ENCODE measurements at regions not wholly inside any gene's neighbourhood (a gene's known extent, or its start where the extent isn't known, plus 50 kb on each side); places are given as distances from the start of the nearest gene placed in this dataset.

DNA sequence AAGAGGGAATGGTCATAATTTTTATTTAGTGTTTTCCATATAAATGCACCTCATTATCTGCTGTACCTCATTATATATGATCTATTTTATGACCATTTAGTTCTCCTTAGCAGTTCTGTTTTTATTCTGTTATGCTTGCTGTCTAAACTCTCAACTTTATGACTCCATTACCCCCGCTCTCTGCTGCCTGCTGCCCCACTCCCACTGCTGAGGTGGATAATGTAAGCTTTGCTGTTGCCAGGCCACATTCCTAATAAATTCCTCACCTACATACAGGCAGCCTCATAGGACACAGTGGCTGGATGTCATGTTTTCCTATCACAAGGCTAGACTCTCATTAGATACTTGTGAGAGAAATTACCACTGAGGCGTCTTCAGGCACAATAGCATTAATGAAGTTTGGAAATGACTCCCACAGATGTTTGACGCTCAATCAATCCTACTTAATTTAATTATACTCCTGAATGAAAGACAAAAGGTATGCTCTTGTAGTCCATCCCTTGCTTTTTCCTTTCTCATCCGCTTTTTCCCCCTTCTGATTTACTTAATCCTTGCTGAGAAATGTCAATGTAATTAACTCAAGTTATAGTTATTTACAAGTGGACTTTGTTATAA lies 497.5 kb upstream of the IGFBP7 start:
- DNase-seq (ENCODE audit: low spot score) = no peak

DNA sequence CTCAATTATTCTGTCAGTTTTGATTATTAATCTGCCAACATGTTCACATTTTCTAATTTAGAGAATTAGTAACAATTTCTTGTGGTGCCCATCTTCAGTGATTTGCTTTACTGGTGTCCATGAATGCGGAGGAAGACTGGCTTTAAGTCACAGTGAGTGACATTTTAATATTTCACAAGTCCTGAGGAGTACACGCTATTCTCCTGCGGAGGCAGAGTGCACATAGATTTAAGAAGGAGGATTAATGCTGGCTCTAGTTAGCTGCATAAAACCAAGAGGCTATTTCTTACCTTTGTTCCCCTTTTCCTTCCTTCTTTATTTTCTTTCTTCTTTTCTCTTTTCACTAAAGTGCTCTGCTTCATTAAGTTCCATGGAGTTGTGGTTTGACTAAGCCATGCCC lies 495.2 kb upstream of the IGFBP7 start:
- DNase-seq (ENCODE audit: low spot score) = no peak

DNA sequence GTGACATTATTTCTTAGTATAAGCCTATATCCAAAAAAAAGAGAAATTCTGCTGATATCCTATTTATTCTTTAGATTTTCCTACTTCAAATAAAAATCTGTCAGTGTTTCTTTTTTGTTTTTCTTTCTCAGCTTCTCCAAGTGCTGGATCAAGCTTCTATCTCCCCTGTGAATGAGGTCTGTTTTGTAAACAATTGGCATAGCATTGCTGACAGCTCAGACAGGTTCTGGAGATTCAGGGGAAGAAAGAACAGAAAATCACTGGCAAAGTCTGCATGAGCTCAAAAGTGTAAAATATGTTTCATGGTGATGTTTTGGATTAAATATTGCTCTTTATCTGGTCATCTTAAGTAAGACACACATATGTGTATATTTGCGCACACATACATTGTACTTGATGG lies 492.0 kb upstream of the IGFBP7 start:
- no peak for DNase-seq (ENCODE audit: low spot score)

DNA sequence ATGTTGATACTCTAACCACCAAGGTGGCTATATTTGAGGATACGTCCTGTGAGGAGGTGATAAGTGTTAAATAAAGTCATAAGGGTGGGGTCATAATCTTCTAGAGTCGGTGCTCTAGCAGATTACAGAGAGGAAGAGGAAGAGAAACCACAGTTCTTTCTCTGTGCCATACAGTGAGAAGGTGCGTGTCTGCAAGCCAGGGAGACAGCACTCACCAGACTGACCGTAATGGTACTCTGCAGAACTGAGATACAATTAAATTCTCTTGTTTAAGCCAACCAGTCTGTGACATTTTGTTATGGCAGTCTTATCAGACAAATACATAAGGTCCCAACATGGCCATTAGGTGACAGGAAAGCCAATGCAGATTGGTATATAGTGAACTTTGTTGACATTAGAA lies 480.9 kb upstream of the IGFBP7 start:
- DNase-seq (ENCODE audit: low spot score) = no peak

DNA sequence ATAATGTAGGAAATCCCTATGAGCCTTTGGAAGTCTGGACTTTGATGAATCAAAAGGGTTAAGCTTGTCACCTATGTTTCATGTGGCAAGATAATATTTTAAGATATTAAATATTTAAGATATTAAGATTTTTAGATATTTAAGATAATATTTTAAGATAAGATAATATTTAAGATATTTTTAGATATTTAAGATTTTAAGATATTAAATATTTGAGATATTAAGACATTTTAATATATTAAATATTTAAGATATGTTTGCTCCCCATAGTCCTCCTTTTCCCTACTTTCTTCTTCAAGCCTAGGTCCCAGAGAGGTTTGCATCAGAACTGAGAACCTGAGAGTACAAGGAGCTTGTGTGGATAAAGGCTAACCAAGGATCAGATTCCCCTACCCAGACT lies 478.4 kb upstream of the IGFBP7 start:
- DNase-seq (ENCODE audit: low spot score) = no peak

DNA sequence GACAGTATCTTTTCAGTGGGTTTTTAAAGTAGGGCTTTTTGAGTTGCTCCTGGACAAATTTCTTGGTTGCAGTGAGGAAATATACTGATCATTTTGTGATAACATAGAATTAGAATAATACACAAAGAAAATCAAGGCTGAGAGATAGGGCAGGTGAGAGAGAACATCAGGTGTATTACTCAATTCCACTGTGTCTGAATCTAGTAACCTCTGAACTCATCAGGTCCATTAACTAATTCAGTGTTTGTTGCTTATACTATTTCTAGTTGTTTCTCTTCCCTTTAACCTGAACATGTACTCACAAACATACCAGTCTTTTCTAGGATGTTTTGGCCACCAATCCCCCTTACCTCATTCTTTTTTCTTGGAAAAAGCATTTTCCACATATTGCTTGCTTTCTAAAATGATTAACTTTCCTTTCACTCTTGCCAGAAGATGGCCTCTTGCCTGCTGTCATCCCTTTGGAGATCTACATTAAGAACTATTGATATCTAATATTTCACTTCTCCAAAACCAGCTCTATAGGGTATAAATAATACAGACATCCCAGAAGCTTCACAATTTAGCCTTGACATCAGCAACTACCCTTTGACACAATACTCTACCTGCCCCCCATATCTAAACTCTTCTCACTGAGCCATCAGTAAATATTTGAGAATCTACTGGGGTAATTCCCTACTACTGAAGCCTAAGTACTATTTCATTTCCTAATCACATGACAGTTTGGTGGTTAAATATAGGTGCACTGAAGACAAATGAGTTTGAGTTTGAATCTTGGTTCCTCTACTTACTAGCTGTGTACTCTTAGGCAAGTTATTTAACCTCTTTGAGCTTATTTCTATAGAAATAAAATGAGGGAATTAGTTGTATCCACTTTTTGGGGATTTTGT lies 470.8 kb upstream of the IGFBP7 start:
- DNase-seq (ENCODE audit: low spot score) = no peak

DNA sequence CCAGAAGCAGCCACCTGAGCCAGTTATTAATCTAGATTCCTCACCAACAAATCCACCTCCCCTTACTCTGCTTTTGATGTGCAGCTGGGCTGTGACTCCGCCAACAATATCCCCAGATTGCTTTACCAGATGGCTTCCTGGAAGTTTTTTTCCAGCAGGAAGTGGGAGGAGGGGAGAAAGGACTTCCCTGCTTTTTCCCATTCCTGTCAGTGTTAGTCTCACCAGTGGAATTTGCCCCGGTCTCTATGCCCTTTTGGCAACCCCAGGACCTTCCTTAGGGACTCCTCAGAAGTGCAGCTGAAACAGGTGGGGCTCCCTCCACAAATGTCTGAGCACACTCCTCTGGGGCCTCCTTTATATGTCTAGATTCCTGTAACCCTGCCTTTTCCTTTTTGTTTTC lies 465.2 kb upstream of the IGFBP7 start:
- DNase-seq (ENCODE audit: low spot score) = no peak

DNA sequence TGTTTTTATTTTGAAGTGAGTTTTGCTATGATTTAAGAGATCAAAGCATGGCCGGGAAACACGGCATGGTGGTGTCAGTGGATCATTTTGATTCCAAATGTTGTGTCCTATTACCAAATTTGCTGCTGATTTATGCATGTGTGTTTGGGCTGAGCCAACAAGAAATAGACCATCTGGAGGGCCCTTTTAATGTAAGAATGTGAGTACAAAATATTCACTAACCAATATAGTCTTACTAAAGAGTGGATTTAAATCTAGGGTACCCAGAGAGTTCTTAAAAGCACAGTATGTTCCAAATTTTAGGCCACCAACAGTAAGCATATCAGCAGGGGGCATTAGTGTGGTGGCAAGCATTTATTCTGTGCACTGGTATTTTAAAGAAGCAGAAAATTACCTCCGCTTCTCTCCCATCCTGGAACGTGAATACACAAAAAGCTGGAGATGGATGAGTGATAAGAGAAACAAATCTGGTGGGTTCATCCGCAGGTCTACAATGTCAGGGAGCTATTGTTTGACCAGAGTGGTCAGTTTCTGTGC lies 444.4 kb upstream of the IGFBP7 start:
- no peak for DNase-seq (ENCODE audit: low spot score)

DNA sequence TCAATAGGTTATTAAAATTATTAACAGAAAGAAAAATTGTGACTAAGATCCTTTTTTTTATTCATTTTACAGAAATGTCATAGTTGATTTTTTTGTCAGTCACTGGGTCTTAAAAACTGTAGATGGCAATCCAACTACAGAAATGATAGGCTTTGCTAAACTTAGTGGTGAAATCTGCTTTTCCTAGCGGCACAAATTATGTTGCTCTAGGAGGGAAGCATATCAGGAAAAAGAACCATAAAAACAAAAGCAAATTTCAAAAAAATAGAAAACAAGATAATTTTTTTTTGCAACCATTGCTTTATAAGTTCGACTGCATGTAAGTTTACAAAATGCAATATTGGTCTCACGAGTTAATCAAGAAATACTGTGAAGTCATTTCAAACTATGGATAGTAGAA lies 443.5 kb upstream of the IGFBP7 start:
- no peak for DNase-seq (ENCODE audit: low spot score)

DNA sequence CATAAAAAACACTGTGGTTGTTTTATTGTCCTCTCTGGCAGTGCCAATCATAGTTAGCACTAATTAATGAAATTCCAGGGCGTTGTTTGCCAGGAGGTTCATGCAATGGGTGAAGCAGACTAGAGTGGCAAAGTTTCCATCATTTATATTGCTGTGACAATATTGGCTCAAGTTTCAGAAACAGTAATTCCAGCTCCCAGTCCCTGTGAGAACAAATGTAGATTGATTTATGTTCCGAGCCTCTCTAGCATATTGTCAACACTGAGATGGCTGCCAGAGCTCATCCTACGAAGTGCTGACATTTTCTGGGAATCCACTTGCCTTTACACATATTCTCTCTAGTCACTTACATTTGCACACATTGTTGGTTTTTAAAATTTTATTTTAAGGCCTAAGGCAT lies 440.0 kb upstream of the IGFBP7 start:
- DNase-seq (ENCODE audit: low spot score) = no peak

DNA sequence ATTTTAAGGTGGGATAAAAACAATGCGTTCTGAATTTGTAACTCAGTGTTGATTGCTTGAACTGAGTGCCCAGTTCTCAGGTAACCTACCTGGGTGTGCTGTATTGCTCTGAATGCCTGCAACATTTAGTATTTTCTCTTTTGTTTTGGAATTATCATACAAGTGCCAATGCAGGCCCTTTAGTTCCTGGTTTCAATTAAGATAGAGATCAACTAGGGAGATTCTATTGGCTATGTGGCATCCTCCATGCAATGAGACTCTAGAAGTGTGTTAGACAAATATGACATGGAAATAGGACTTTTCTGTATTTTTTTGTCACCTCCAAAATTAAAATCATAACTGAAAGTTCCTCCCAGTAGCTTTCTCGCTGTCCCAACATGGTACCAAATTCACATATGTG lies 438.7 kb upstream of the IGFBP7 start:
- DNase-seq (ENCODE audit: low spot score) = no peak

DNA sequence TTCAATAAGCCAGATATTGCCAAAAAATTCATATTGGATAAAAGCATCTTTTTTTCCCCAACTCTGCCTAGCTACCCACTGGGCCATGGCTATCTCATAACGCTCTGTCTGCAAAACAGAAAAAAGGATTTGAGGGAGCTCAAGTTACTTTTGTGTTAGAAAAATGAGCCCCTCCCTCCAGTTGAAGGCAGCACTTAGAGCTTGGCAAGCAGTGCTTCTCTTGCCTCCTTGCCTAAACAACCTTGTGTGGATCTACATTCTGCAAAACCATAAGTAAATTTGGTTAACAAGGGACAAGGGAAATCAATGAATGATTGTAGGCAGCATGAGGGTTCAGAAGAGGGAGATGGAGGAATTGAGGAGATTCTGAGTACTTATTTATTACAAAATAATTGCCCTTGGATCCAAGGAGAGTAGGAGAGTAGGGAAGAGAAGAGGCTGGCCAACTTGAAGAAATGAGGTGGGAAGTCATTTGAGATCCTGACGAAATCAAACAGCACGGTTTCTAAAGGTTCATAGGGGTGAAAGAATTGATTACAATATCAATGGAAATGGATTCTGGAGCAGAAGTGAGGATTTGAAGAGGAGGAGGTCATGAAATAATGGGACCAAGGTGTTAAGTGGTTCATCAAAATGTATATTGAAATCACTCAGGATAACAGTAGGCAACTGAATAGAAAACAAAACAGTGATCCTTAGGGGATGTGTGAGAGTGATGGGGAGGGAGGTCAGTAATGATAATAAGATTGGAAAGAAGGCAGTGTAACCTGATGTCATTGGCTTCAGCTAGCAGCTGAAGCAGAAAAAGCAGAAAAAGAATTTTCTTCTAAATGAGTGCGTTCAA lies 434.8 kb upstream of the IGFBP7 start:
- no peak for DNase-seq (ENCODE audit: low spot score)

DNA sequence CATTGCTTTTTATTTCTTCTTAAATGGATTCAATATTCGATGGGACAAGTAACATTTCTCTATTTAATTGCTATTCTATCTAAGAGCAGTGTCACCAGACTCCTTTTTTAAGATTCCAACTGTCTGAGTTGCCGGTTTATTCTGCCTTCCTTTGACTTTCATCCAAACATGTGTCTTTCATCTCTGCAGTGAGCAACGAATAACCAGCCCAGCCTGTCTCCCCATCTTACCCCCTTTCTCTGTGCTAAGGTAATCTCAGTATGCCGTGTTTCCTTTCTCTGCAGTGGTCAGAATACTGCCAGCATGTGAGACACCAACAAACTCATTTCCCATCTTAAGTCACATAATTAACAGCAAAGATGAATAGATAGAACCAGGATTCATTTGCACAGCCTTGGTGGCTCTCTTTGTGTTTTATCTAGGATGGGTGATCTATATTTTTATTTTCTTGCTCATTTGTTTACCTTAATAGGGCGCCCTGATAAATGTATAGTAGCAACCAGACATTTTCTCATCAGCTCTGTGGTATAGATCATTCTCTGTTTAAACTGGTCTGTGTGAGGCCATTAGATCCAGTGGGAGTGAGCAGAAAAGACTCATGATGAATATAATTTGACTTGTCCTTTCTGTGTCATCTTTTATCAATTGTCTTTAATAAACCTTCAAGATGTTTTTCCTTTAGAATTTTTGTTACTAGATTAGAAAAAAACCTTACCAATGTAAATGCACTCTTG lies 394.8 kb upstream of the IGFBP7 start:
- DNase-seq (ENCODE audit: low spot score) = no peak

DNA sequence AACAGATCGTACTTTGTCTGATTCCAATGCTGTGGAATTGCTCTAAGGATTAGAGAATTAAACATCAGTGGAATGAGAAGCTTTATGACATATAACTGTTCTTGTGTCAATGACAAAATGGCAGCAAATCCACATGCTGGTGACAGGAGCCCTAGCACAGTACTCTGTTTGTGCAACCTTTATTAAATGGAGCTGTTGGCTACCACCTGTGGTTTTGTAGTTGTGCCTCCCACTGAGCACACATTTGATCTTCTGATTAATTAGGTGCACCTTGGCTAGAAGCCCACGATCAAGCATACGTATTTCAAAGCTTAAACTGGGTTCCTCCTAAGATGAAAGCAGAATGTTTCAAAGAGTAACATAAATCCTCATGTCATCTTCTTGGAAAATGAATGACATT lies 394.0 kb upstream of the IGFBP7 start:
- no peak for DNase-seq (ENCODE audit: low spot score)

DNA sequence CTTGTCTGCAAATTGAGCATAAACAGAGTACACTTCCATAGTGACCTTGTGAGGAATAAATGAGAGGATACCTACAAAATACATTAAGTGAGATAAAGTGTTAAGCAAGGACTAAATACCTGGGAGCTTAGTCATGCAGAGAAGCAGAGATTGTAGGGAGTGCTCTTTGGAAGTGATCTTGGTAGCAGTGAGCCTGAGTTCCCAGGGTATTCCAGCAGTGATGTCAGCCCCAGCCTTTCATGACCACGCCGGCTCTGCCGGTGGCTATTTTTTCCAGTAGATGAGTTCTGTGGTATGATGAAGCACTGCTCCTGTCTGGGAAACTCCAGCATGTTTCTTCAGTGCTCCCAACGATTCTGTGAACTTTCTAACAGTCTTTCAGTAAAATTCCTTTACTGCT lies 391.5 kb upstream of the IGFBP7 start:
- no peak for DNase-seq (ENCODE audit: low spot score)

DNA sequence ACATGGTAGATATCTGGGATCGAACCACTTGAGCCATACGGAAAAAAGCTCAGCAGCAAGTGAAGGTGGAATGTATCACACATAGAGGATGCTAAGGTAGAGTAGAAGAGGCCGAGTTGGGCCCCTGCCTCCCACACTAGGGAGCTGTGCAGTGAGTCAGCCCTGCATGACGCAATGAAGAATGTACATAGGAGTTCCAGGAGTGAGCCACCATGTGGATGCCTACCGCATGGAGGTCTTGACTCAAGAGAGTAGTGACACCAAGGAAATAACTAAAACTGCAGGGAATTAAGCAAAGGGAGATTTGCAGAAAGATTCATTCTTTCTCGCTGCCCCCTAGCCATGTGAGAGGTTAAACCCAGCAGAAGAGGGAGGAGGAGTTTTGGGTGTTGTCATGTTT lies 389.6 kb upstream of the IGFBP7 start:
- DNase-seq (ENCODE audit: low spot score) = no peak

DNA sequence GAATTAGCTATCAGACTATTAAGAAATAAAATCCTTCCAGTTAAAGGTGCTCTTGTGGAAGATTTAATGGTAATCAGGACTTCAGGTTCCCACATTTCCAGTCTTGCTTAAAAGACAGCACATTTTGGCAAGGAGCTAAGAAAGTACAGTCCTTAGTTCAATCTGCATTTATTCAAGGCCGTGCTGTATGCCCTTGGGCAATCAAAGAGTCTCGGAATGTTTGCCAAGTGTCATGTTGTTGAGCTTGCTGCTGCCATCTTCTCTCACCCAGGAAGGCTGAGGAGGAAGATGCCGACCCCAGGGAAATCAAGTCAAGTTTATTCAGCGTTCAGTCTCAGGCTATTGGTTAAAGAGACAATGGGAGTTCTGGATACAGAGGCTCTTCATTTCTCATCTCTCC lies 388.1 kb upstream of the IGFBP7 start:
- no peak for DNase-seq (ENCODE audit: low spot score)

DNA sequence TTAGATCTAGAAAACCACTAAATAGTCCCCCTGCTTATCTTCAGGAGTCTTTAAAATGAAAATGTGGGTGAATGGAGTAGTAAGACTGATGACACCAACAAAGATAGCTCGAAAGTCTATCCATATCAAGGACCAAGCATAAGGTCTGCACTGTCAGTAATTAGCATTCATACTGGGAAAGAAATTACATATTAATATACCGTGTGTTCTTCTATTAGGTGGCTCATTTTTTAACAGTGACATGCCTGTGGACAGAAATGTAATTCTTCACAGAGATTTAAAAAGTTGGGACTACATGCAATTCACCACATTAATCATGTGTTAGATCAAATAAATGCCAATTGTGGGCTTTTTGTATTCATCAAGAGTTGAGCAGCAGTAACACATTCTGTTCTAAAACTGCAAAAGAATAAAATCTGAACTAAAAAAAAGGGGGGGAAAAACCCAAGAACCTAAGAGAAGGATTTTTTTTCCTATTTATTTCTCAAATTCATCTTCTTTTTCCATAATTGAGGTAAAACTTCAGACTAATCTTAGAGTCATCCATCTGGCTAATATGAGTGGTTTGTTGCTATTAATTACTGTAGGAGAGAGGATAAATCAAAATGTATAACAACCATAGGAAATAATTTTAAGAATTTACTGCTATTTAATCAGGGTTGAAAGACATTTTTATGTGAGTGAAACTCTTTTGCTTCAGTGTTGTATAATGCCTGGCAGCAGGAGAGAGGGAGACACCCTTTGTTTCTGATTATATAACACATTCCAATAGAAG lies 386.7 kb upstream of the IGFBP7 start:
- no peak for DNase-seq (ENCODE audit: low spot score)

DNA sequence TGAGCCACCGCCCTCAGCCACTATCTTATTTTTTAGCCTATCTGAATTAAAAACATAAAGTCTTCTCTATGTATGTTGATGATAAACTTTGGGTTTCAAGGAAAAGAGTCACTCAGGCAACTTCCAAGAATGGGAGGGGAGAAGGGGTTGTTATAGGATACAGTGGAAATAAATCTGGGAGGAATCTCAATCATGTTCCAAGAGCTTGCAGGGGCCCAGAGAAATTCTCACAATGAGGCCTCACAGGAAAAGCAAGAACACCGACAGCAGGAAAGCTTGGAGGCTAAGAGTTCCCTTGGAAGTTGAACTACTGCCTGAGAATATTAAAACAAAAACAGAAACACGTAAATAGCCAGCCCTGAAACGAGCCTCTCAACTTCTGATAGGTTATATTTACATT lies 384.6 kb upstream of the IGFBP7 start:
- no peak for DNase-seq (ENCODE audit: low spot score)

DNA sequence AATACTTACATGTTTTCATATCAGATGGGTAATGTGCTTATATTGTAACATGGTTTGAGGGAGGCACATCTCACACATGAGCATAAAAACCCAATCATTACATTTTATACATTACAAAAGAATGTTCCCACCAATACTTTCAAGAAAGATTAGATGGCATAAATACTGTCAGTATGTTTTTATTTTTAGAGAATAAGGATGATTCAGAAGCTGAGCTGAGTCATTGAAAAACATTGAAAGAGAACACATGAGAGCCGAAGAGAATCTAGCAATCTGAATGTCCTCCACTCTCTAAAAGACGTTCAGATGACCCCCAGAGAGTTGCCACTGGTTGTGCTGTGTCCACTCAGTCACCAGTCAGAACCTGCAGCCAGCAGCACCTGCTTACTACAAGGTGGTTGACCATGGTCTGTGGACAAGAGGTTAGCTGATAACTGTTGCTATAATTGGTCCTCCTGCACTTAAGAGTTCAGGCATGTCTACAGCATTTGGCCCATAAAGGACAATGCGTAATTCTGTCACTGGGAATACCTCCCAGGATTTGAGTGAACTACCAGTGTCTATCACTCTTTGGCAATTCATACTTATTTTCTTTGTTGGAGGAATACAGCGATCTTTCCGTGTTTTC lies 382.2 kb upstream of the IGFBP7 start:
- DNase-seq (ENCODE audit: low spot score) = no peak

DNA sequence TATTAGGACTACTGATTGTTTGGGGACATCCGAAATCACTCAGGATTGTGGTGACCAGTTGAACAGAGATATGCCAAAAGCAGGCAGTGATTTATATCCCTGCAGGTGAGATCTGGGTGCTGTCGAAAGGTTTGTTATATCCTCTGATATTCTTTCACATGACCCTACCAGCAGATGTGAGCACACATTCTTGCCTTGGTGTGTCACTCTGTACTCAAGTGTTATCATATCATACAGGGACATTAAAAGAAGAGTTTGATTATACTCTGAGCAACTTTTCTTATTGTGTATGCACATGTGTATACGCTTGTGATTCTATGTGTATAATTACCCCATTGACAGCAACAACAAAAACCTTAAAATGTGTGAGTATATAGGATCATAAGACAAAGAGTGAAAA lies 381.2 kb upstream of the IGFBP7 start:
- no peak for DNase-seq (ENCODE audit: low spot score)

Data from activated CD4-positive, alpha-beta T cell treated with anti-CD3 and anti-CD28 coated beads, Interleukin-2, Interleukin-4, amounts not matched to agents 100 ng/mL and 50 ng/mL, durations not matched to agents 16 hours and 8 hours (primary cell).